Heart left ventricle (tissue), 16 donors: ENCODE measurements at regions not wholly inside any gene's neighbourhood (a gene's known extent, or its start where the extent isn't known, plus 50 kb on each side); places are given as distances from the start of the nearest gene placed in this dataset.

Experiments used
- ATAC-seq, 4 donors: fragments of 200-7000 bp; cut with Tn5 transposase; one replicate each; pipeline ENCODE4 v1.9.1; 2020 to 2022; ENCODE audit warnings: moderate library complexity in 4 of 4, mild to moderate bottlenecking in 3 of 4, moderate number of reproducible peaks in 1 of 4
- DNase-seq, 5 donors: peaks; one replicate each; pipeline ENCODE4 v3.0.0-alpha.2; 2020
- H3K27ac ChIP-seq, 12 donors: fragments of 200-600 bp; sonication (generic) in 4 of 12; one replicate each; pipeline versions ENCODE4 v1.5.0 to v1.8.0; 2016 to 2022; ENCODE audit warnings: mild to moderate bottlenecking in 2 of 12
- H3K27me3 ChIP-seq, 9 donors: fragments of 200-600 bp; sonication (generic) in 2 of 9; one replicate each; pipeline versions ENCODE4 v1.5.1 to v1.8.0; 2016 to 2022; ENCODE audit warnings: mild to moderate bottlenecking in 3 of 9
- H3K36me3 ChIP-seq, 9 donors: fragments of 200-600 bp; sonication (generic) in 2 of 9; one replicate each; pipeline versions ENCODE4 v1.5.0 to v1.8.0; 2018 to 2022; ENCODE audit warnings: mild to moderate bottlenecking in 2 of 9
- H3K4me1 ChIP-seq, 12 donors: fragments of 200-600 bp; sonication (generic) in 4 of 12; one replicate each; pipeline versions ENCODE4 v1.5.0 to v1.8.0; 2016 to 2022; ENCODE audit warnings: mild to moderate bottlenecking in 3 of 12
- H3K4me3 ChIP-seq, 12 donors: fragments of 200-600 bp; sonication (generic) in 4 of 12; one replicate each; pipeline versions ENCODE4 v1.5.0 to v1.8.0; 2017 to 2022; ENCODE audit warnings: mild to moderate bottlenecking in 9 of 12, moderate library complexity in 4 of 12
- H3K9me3 ChIP-seq, 12 donors: fragments of 200-600 bp; sonication (generic) in 4 of 12; one replicate each; pipeline versions ENCODE4 v1.5.0 to v1.8.0; 2016 to 2022; ENCODE audit warnings: mild to moderate bottlenecking in 1 of 12
- POLR2A ChIP-seq, 2 donors: fragments of 450-650 bp; IDR thresholded peaks; one replicate each; pipeline ENCODE4 v1.6.1; 2017; ENCODE audit warnings: antibody characterized with exemption in 2 of 2, mild to moderate bottlenecking in 2 of 2, moderate library complexity in 2 of 2
- WGBS, 4 donors: extraction: QIAGEN DNeasy Blood & Tissue Kit in 2 of 4; methylation state at CpG; one replicate each; pipeline versions ENCODE4 v1.1.5 to v1.1.7; 2013 to 2018; 5-methylcytosine and 5-hydroxymethylcytosine counted together
- intact Hi-C, 10 donors: fragments of 100-400 bp; cut with DNase I; formaldehyde crosslinking; loops; one replicate each; pipeline versions ENCODE4 v1.11.1 to v1.14.2; 2022
- TF ChIP-seq, protein P1 (sequence below), 12 donors: fragments of 200-600 bp; sonication (generic) in 4 of 12; IDR thresholded peaks; one replicate each; pipeline versions ENCODE4 v1.5.0 to v1.8.0; 2018 to 2022; ENCODE audit warnings: antibody characterized with exemption in 12 of 12, mild to moderate bottlenecking in 5 of 12
- donor health status: ischemic (EF 13 %, LVEDD 7.1; RV severe dilation, severe dysfunction).
- donor health status: healthy with polysubstance abuse.
- donor health status: DM: no; HTN: yes; CAD: no.
- donor health status: DM: no; HTN: no; CAD: no.
- donor health status: ischemic (EF 25% LVEDD 6.9; RV normal size, moderate dysfunction).
- donor health status: ischemic (EF 25% LVEDD 5.7; RV mildly dilated, moderate dysfunction).
- donor health status: healthy.
- donor health status: DM: yes; HTN: yes; CAD: no.
- donor health status: ischemic (EF 35%, LVEDD 5.7; RV mildly dilated, moderate dysfunction).
- donor health status: nonischemic (EF 11% LVEDD 7.7; RV severe dilation, severe dysfunction).
- donor health status: DM: yes; HTN: yes; CAD: no.
- donor health status: PGD.
- donor health status: ischemic (EF 29% LVEDD 5.4; RV normal size, mild dysfunction).
- donor health status: nonischemic (EF 23%, LVEDD 6.1; RV moderate dilation, normal function).

- TF ChIP-seq POLR2A (IDR thresholded peaks at IDR 0.05) = no peak
- TF ChIP-seq, protein P1, sequence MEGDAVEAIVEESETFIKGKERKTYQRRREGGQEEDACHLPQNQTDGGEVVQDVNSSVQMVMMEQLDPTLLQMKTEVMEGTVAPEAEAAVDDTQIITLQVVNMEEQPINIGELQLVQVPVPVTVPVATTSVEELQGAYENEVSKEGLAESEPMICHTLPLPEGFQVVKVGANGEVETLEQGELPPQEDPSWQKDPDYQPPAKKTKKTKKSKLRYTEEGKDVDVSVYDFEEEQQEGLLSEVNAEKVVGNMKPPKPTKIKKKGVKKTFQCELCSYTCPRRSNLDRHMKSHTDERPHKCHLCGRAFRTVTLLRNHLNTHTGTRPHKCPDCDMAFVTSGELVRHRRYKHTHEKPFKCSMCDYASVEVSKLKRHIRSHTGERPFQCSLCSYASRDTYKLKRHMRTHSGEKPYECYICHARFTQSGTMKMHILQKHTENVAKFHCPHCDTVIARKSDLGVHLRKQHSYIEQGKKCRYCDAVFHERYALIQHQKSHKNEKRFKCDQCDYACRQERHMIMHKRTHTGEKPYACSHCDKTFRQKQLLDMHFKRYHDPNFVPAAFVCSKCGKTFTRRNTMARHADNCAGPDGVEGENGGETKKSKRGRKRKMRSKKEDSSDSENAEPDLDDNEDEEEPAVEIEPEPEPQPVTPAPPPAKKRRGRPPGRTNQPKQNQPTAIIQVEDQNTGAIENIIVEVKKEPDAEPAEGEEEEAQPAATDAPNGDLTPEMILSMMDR (IDR thresholded peaks at IDR 0.05) = no peak
- Histone ChIP-seq H3K4me3 (no peak overlapping the region), H3K27ac (no peak overlapping the region), H3K4me1 (no peaks in the 10 kb centered on the region), H3K27me3 (peaks cover 0 to 6% (median 0%) of the 10 kb centered on the region in 9 donors), H3K36me3 (no peaks in the 10 kb centered on the region), H3K9me3 (peaks cover 0 to 19% (median 9%) of the 10 kb centered on the region in 12 donors)
- no peak for ATAC-seq
- DNase-seq = no peak
- WGBS, 4 donors = 96 to 98% (median 98%) methylated on average over 2 of the region's 2 CpGs
- intact Hi-C loops = no loop called here
Observed at GRCh38 chr12:124211753-124212152, 83.1 kb upstream of the RFLNA start.

DNA sequence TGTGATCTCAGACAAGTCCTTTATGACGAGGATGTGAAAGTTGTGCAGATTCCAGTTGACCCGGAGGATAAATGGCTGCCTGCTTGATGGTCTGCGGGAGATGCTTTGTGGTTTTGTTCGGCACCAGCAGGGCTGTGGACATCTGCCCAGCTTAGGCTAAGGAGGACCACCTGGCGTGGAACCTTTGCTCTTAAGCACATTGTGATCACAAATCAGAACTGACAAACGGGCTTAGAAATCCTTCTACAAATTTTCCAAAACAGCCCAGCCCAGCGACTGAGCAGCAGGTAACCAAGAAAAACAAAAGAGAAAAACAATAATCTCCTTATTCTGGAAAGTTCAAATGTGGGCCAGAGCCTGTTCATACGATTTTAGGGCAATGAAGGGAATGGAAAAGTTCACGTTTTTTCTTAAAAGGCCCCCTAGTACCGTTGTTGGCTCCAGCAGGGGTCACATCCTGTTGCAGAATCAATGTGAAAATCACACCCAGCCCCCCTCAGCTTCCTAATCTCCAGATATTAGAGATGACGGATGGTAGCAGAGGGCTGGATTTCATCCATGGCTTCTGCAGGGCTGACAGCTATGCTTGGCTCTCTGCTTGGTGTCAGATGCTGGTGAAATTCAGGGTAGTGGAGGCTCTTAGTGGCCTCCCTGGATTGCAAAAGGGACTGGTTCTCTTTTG is 81.1 kb upstream of the RFLNA start:
- intact Hi-C loops = no loop called here
- DNase-seq = no peak
- H3K9me3 ChIP-seq = peaks cover 0 to 19% (median 9%) of the 10 kb centered on the region in 12 donors
- TF ChIP-seq POLR2A (IDR thresholded peaks at IDR 0.05) = no peak
- TF ChIP-seq, protein P1 (IDR thresholded peaks at IDR 0.05) = no peak
- no peaks in the 10 kb centered on the region for H3K36me3 ChIP-seq
- H3K4me3 ChIP-seq = no peak overlapping the region
- H3K27ac ChIP-seq = no peak overlapping the region
- peaks cover 0 to 11% (median 0%) of the 10 kb centered on the region in 12 donors for H3K4me1 ChIP-seq
- ATAC-seq = no peak
- WGBS, 4 donors = 73 to 74% (median 73%) methylated on average over 11 of the region's 11 CpGs
- no peaks in the 10 kb centered on the region for H3K27me3 ChIP-seq

DNA sequence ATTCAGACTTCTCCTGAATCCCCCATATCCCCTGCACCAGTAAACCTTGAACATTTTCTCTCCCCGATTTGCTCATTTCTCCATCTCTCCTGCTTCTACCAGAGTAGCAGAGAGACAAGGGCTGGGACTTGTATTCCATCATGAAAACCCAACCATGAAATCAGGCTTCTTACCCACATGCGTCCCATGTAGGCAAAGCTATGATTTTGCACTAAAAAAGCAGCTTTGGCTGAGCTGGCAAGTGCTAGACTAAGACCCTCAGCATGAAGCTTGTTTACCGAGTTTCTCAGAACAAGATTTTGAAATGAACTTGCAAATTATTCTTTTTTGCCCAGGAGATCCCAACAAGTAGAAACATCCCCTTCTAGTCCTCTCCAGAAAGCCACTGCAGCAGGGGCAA is 80.3 kb upstream of the RFLNA start:
- 90 to 99% (median 96%) methylated on average over 3 of the region's 3 CpGs for WGBS, 4 donors
- intact Hi-C loops = no loop called here
- DNase-seq (no peak), ATAC-seq (no peak)
- Histone ChIP-seq H3K27me3 (no peaks in the 10 kb centered on the region), H3K4me1 (peaks cover 0 to 11% (median 0%) of the 10 kb centered on the region in 12 donors), H3K36me3 (no peaks in the 10 kb centered on the region), H3K27ac (no peak overlapping the region), H3K4me3 (no peak overlapping the region), H3K9me3 (peaks cover 0 to 19% (median 9%) of the 10 kb centered on the region in 12 donors)
- TF ChIP-seq POLR2A (IDR thresholded peaks at IDR 0.05) = no peak

- H3K4me3 ChIP-seq = no peak overlapping the region
- peaks cover 0 to 11% (median 0%) of the 10 kb centered on the region in 12 donors for H3K4me1 ChIP-seq
- 77 to 87% (median 79%) methylated on average over 10 of the region's 10 CpGs for WGBS, 4 donors
- intact Hi-C loops = no loop called here
- peaks cover 0 to 8% (median 0%) of the 10 kb centered on the region in 9 donors for H3K27me3 ChIP-seq
- no peak overlapping the region for H3K27ac ChIP-seq
- DNase-seq (no peak), ATAC-seq (no peak)
- H3K9me3 ChIP-seq = peaks cover 0 to 22% (median 9%) of the 10 kb centered on the region in 12 donors
- TF ChIP-seq POLR2A (IDR thresholded peaks at IDR 0.05) = no peak
- TF ChIP-seq, protein P1 (IDR thresholded peaks at IDR 0.05) = no peak
- no peaks in the 10 kb centered on the region for H3K36me3 ChIP-seq
Observed at GRCh38 chr12:124216966-124217365, 77.9 kb upstream of the RFLNA start.
